ENCODE measurements at regions not wholly inside any gene's neighbourhood (a gene's known extent, or its start where the extent isn't known, plus 50 kb on each side); places are given as distances from the start of the nearest gene placed in this dataset.

DNA sequence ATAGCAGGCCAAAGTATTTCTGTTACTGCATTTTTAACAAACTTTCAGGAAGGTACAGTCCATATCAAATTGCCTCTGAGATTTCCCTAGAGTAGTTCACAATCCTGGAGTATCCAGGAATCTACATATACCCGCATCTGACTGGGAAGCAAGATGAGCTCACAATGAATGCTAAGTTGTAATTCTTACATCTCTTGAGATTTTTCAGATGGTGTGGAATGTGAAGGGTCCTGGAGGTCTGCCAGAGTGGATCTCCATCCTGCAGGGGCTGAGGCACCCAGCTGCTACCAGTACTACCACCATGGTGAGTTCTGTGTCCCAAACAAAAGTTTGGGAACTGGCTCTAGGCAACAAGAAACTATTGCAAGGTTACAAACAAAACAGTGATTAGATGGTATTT, 156.7 kb upstream of the CCDC54 start:
- TF ChIP-seq EZH2phosphoT487 (IDR thresholded peaks at IDR 0.05) (no peak), EZH2 (IDR thresholded peaks at IDR 0.05) (no peak), CTCF (IDR thresholded peaks at IDR 0.05) (no peak)

Measured in neural progenitor cell (in vitro differentiated cells).